Neural progenitor cell (in vitro differentiated cells): ENCODE measurements at regions not wholly inside any gene's neighbourhood (a gene's known extent, or its start where the extent isn't known, plus 50 kb on each side); places are given as distances from the start of the nearest gene placed in this dataset.

Experiments used
- DNase-seq: peaks from one replicate; pipeline ENCODE4 v3.0.0-alpha.2; 2016; ENCODE audit warnings: low spot score
- H2AFZ ChIP-seq: fragments of 200-600 bp; sonication (generic); replicated peaks from 2 replicates; pipeline ENCODE4 v1.6.1; 2016; ENCODE audit warnings: antibody characterized with exemption
- H3F3A ChIP-seq: fragments of 200-600 bp; sonication (generic); 2 replicates; pipeline ENCODE4 v1.6.1; 2016; ENCODE audit warnings: antibody characterized with exemption, low read depth
- H3K27ac ChIP-seq: fragments of 200-600 bp; sonication (generic); 2 replicates; pipeline ENCODE4 v1.5.1; 2016; ENCODE audit warnings: mild to moderate bottlenecking
- H3K27me3 ChIP-seq: fragments of 200-600 bp; sonication (generic); 2 replicates; pipeline ENCODE4 v1.6.1; 2016; ENCODE audit warnings: mild to moderate bottlenecking, moderate library complexity
- H3K36me3 ChIP-seq: fragments of 200-600 bp; sonication (generic); 2 replicates; pipeline ENCODE4 v1.5.1; 2016
- H3K4me1 ChIP-seq: fragments of 200-600 bp; sonication (generic); 2 replicates; pipeline ENCODE4 v1.6.1; 2016; ENCODE audit warnings: mixed run types
- H3K4me2 ChIP-seq: fragments of 200-600 bp; sonication (generic); 2 replicates; pipeline ENCODE4 v1.6.1; 2016
- H3K4me3 ChIP-seq: fragments of 200-600 bp; sonication (generic); 2 replicates; pipeline ENCODE4 v1.5.1; 2016
- H3K79me2 ChIP-seq: fragments of 200-600 bp; sonication (generic); 2 replicates; pipeline ENCODE4 v1.6.1; 2016; ENCODE audit warnings: low read depth
- H3K9ac ChIP-seq: fragments of 200-600 bp; sonication (generic); 2 replicates; pipeline ENCODE4 v1.6.1; 2016
- H3K9me3 ChIP-seq: fragments of 200-600 bp; sonication (generic); 2 replicates; pipeline ENCODE4 v1.5.1; 2016; ENCODE audit warnings: low read depth
- H4K20me1 ChIP-seq: fragments of 200-600 bp; sonication (generic); 2 replicates; pipeline ENCODE4 v1.6.1; 2016; ENCODE audit warnings: low read depth
- H3K27ac Mint-ChIP-seq: 3 replicates; pipeline ENCODE4 v1.8.0; 2021; ENCODE audit warnings: mixed read lengths
- H3K27me3 Mint-ChIP-seq: 2 replicates; pipeline ENCODE4 v1.8.0; 2022; ENCODE audit warnings: low read depth, mild to moderate bottlenecking, inconsistent platforms, moderate library complexity, mixed read lengths; ENCODE audit not compliant: insufficient read depth
- H3K36me3 Mint-ChIP-seq: 3 replicates; pipeline ENCODE4 v1.8.0; 2021; ENCODE audit warnings: mixed read lengths
- H3K4me1 Mint-ChIP-seq: 3 replicates; pipeline ENCODE4 v1.8.0; 2021; ENCODE audit warnings: mixed read lengths
- H3K4me3 Mint-ChIP-seq: 3 replicates; pipeline ENCODE4 v1.8.0; 2021; ENCODE audit warnings: mild to moderate bottlenecking, moderate library complexity, mixed read lengths
- H3K9me3 Mint-ChIP-seq: 3 replicates; pipeline ENCODE4 v1.8.0; 2020; ENCODE audit warnings: mixed read lengths
- CTCF ChIP-seq: fragments of 200-600 bp; sonication (generic); IDR thresholded peaks from 2 replicates; pipeline ENCODE4 v1.5.1; 2017; ENCODE audit warnings: antibody characterized with exemption, mild to moderate bottlenecking
- EZH2 ChIP-seq: fragments of 200-600 bp; sonication (generic); IDR thresholded peaks from 2 replicates; pipeline ENCODE4 v1.6.1; 2017; ENCODE audit warnings: antibody characterized with exemption, mild to moderate bottlenecking, moderate library complexity
- EZH2phosphoT487 ChIP-seq: fragments of 200-600 bp; sonication (generic); IDR thresholded peaks from 2 replicates; pipeline ENCODE4 v1.6.1; 2017; ENCODE audit warnings: antibody characterized with exemption

- H3K9me3 ChIP-seq, result no peaks in the 10 kb centered on the region
- no peak overlapping the region for H3K27ac ChIP-seq
- no peak overlapping the region for H3K9ac ChIP-seq
- no peaks in the 10 kb centered on the region for H3K27me3 ChIP-seq
- H3K4me1 ChIP-seq, result peaks cover 7% of the 10 kb centered on the region
- no peaks in the 10 kb centered on the region for H3F3A ChIP-seq
- H2AFZ ChIP-seq, result peak overlapping the region; percentile 36
- H3K4me2 ChIP-seq, result no peak overlapping the region
- no peaks in the 10 kb centered on the region for H4K20me1 ChIP-seq
- no peaks in the 10 kb centered on the region for H3K36me3 ChIP-seq
- TF ChIP-seq CTCF, result no peak
- no peak for TF ChIP-seq EZH2phosphoT487
- TF ChIP-seq EZH2, result no peak
- no peak overlapping the region for H3K4me3 ChIP-seq
- no peak overlapping the region for H3K27ac Mint-ChIP-seq
- H3K36me3 Mint-ChIP-seq, result no peaks in the 10 kb centered on the region
- H3K4me3 Mint-ChIP-seq, result no peak overlapping the region
- no peaks in the 10 kb centered on the region for H3K4me1 Mint-ChIP-seq
- H3K79me2 ChIP-seq, result no peaks in the 10 kb centered on the region
- H3K27me3 Mint-ChIP-seq, result peaks cover 2% of the 10 kb centered on the region
- H3K9me3 Mint-ChIP-seq, result peaks cover 2% of the 10 kb centered on the region
- DNase-seq, result no peak
Measured at GRCh38 chr5:165920655-165921054, 2370.8 kb upstream of the WWC1 start.

GRCh38 chr5:165928971-165929370 lies 2362.5 kb upstream of the WWC1 start:
- no peak overlapping the region for H3K27ac ChIP-seq
- no peaks in the 10 kb centered on the region for H3K4me1 ChIP-seq
- peaks cover 4% of the 10 kb centered on the region for H3K27me3 Mint-ChIP-seq
- H3K36me3 Mint-ChIP-seq, result no peaks in the 10 kb centered on the region
- H3K79me2 ChIP-seq, result no peaks in the 10 kb centered on the region
- H3K27ac Mint-ChIP-seq, result no peak overlapping the region
- no peaks in the 10 kb centered on the region for H4K20me1 ChIP-seq
- no peaks in the 10 kb centered on the region for H3K36me3 ChIP-seq
- no peak for TF ChIP-seq CTCF
- TF ChIP-seq EZH2, result no peak
- no peak for TF ChIP-seq EZH2phosphoT487
- H2AFZ ChIP-seq, result no peak overlapping the region
- no peak overlapping the region for H3K4me3 ChIP-seq
- no peak overlapping the region for H3K4me3 Mint-ChIP-seq
- no peaks in the 10 kb centered on the region for H3F3A ChIP-seq
- H3K4me2 ChIP-seq, result no peak overlapping the region
- no peaks in the 10 kb centered on the region for H3K27me3 ChIP-seq
- no peak for DNase-seq
- H3K9ac ChIP-seq, result no peak overlapping the region
- no peaks in the 10 kb centered on the region for H3K4me1 Mint-ChIP-seq
- H3K9me3 Mint-ChIP-seq, result peaks cover 7% of the 10 kb centered on the region
- H3K9me3 ChIP-seq, result no peaks in the 10 kb centered on the region

- Histone ChIP-seq H3K79me2 (no peaks in the 10 kb centered on the region), H3K4me3 (no peak overlapping the region)
- peaks cover 2% of the 10 kb centered on the region for H3K27me3 Mint-ChIP-seq
Measured at GRCh38 chr5:165940541-165940940, 2350.9 kb upstream of the WWC1 start.

More at GRCh38 chr5:165940541-165940940, 2350.9 kb upstream of the WWC1 start:
- Histone ChIP-seq H3F3A (no peaks in the 10 kb centered on the region), H3K27ac (no peak overlapping the region), H3K36me3 (no peaks in the 10 kb centered on the region), H2AFZ (no peak overlapping the region), H3K4me1 (no peaks in the 10 kb centered on the region), H3K27me3 (no peaks in the 10 kb centered on the region), H4K20me1 (no peaks in the 10 kb centered on the region), H3K4me2 (no peak overlapping the region), H3K9me3 (no peaks in the 10 kb centered on the region), H3K9ac (no peak overlapping the region)
- TF ChIP-seq CTCF (no peak), EZH2phosphoT487 (no peak)
- no peak overlapping the region for H3K4me3 Mint-ChIP-seq
- H3K9me3 Mint-ChIP-seq, result no peaks in the 10 kb centered on the region
- no peak for DNase-seq
- H3K4me1 Mint-ChIP-seq, result no peaks in the 10 kb centered on the region
- no peaks in the 10 kb centered on the region for H3K36me3 Mint-ChIP-seq
- H3K27ac Mint-ChIP-seq, result no peak overlapping the region
